K562 (cell line): ENCODE measurements at regions not wholly inside any gene's neighbourhood (a gene's known extent, or its start where the extent isn't known, plus 50 kb on each side); places are given as distances from the start of the nearest gene placed in this dataset.

Experiments used
- ATAC-seq: fragments of 200-7000 bp; cut with Tn5 transposase; 3 replicates; pipeline ENCODE4 v1.9.1; 2020; ENCODE audit warnings: moderate library complexity
- BruUV-seq: library from RNA; stranded (reverse); fragments of 400-500 nt; replicated peaks from 2 replicates; lab custom pipeline; 2021; lab: Mats Ljungman, UMichigan
- CTCF ChIA-PET: fragments of 300-600 bp; formaldehyde crosslinking; extraction: SDS; loops from one replicate; lab custom pipeline; 2021; ENCODE audit warnings: low intra/inter-chr PET ratio; lab: Yijun Ruan, JAX
- POLR2A ChIA-PET: fragments of 300-600, 350-650 bp; sonication (Branson Sonifier 250); formaldehyde crosslinking; extraction: SDS; loops from one replicate; lab custom pipeline; 2021; ENCODE audit warnings: antibody characterized with exemption, inconsistent platforms; lab: Yijun Ruan, JAX
- DNase-seq, 4 experiments: peaks; one replicate each; pipeline versions ENCODE4 v3.0.0 to v3.0.0-alpha.2; 2011 to 2018; ENCODE audit warnings: low spot score in 3 of 4, mixed read lengths in 3 of 4; ENCODE audit errors: extremely low read depth in 1 of 4
- FAIRE-seq: peaks from 2 replicates; lab custom pipeline; 2011; peaks lifted over from hg19 to GRCh38; lab: Jason Lieb, UNC
- H2AFZ ChIP-seq: 2 replicates; pipeline ENCODE4 v1.6.0; 2011; ENCODE audit warnings: low read depth, low read length, control low read depth, inconsistent platforms
- H3K27ac ChIP-seq: fragments of 200-600 bp; 3 replicates; pipeline ENCODE4 v1.8.0; 2011; ENCODE audit warnings: low read depth, mild to moderate bottlenecking, control low read depth, inconsistent platforms, low read length, moderate library complexity, mixed read lengths; ENCODE audit errors: extremely low read depth
- H3K27me3 ChIP-seq, 2 experiments: fragments of 300-600 bp in 1 of 2; 2 replicates in 1 of 2; 3 replicates in 1 of 2; pipeline versions ENCODE4 v1.6.0 to v1.8.0; 2011; ENCODE audit warnings: inconsistent platforms in 2 of 2, low read length in 2 of 2, mild to moderate bottlenecking in 1 of 2, mixed read lengths in 1 of 2, moderate library complexity in 1 of 2; ENCODE audit not compliant: control insufficient read depth in 2 of 2, insufficient read depth in 2 of 2
- H3K36me3 ChIP-seq: fragments of 300-600 bp; 3 replicates; pipeline ENCODE4 v1.8.0; 2011; ENCODE audit warnings: mild to moderate bottlenecking, low read length, inconsistent platforms; ENCODE audit not compliant: control insufficient read depth, insufficient read depth
- H3K4me1 ChIP-seq, 2 experiments: fragments of 200-600 bp in 1 of 2; replicated peaks in 1 of 2; 2 replicates in 1 of 2; 3 replicates in 1 of 2; pipeline versions ENCODE4 v1.5.1 to v1.8.0; 2011; ENCODE audit warnings: inconsistent platforms in 2 of 2, low read length in 2 of 2, mild to moderate bottlenecking in 1 of 2, mixed read lengths in 1 of 2, moderate library complexity in 1 of 2; ENCODE audit not compliant: control insufficient read depth in 2 of 2, insufficient read depth in 2 of 2
- H3K4me2 ChIP-seq: 2 replicates; pipeline ENCODE4 v1.6.1; 2011; ENCODE audit warnings: low read length, control low read depth, inconsistent platforms, mixed read lengths; ENCODE audit not compliant: insufficient read depth
- H3K4me3 ChIP-seq: fragments of 200-600 bp; sonication (generic), shearing (Covaris generic); 2 replicates; pipeline ENCODE4 v1.5.1; 2016; ENCODE audit warnings: control low read depth, inconsistent platforms
- H3K79me2 ChIP-seq: fragments of 200-600 bp; 3 replicates; pipeline ENCODE4 v1.8.0; 2011; ENCODE audit warnings: low read length, inconsistent platforms; ENCODE audit not compliant: control insufficient read depth, insufficient read depth
- H3K9ac ChIP-seq, 2 experiments: 2 replicates each; pipeline versions ENCODE4 v1.6.0 to v1.6.1; 2011; ENCODE audit warnings: low read depth in 2 of 2, low read length in 2 of 2, control low read depth in 1 of 2, inconsistent platforms in 1 of 2, mild to moderate bottlenecking in 1 of 2, mixed read lengths in 1 of 2; ENCODE audit not compliant: insufficient read depth in 1 of 2
- H3K9me1 ChIP-seq: one replicate; pipeline ENCODE4 v1.6.0; 2011; ENCODE audit warnings: inconsistent platforms, mild to moderate bottlenecking, low read length, moderate library complexity; ENCODE audit not compliant: control insufficient read depth, insufficient read depth
- H3K9me3 ChIP-seq: replicated peaks from 2 replicates; pipeline ENCODE4 v1.5.1; 2011; ENCODE audit warnings: low read depth, low read length, inconsistent platforms; ENCODE audit not compliant: control insufficient read depth, insufficient read depth
- H4K20me1 ChIP-seq: replicated peaks from 2 replicates; pipeline ENCODE4 v1.6.1; 2011; ENCODE audit warnings: low read length, inconsistent platforms, mixed read lengths; ENCODE audit not compliant: control insufficient read depth, insufficient read depth
- ETS1 ChIP-seq: conservative IDR thresholded peaks from 2 replicates; pipeline ENCODE4 v1.6.1; 2011; ENCODE audit warnings: low read depth, mild to moderate bottlenecking, low read length; ENCODE audit not compliant: control insufficient read depth
- ETV5 ChIP-seq: sonication (generic); formaldehyde crosslinking; IDR thresholded peaks from 2 replicates; pipeline ENCODE4 v1.4.0; 2020; ENCODE audit warnings: low read depth, mild to moderate bottlenecking, missing genetic modification reagents
- HES1 ChIP-seq: fragments of 450-650 bp; IDR thresholded peaks from 2 replicates; pipeline ENCODE4 v1.6.1; 2016; ENCODE audit warnings: low read depth, mild to moderate bottlenecking, moderate library complexity
- LEF1 ChIP-seq: fragments of 450-650 bp; IDR thresholded peaks from 2 replicates; pipeline ENCODE4 v1.6.1; 2016; ENCODE audit warnings: mild to moderate bottlenecking
- MEIS2 ChIP-seq: fragments of 450-650 bp; IDR thresholded peaks from 2 replicates; pipeline ENCODE4 v1.6.1; 2014; ENCODE audit warnings: mild to moderate bottlenecking; ENCODE audit not compliant: partially characterized antibody
- NFYB ChIP-seq: IDR thresholded peaks from 2 replicates; pipeline ENCODE4 v1.6.1; 2011; ENCODE audit warnings: mild to moderate bottlenecking, moderate library complexity; ENCODE audit not compliant: insufficient read length; ENCODE audit errors: extremely low read depth
- POLR2G ChIP-seq: fragments of 200-400 bp; formaldehyde crosslinking; IDR thresholded peaks from 2 replicates; pipeline ENCODE4 v1.6.1; 2017; ENCODE audit warnings: low read depth, mild to moderate bottlenecking, antibody characterized with exemption, low read length, moderate library complexity
- RBBP5 ChIP-seq: fragments of 200-600 bp; sonication (generic); IDR thresholded peaks from 2 replicates; pipeline ENCODE4 v1.6.1; 2012; ENCODE audit warnings: borderline replicate concordance, mild to moderate bottlenecking, low read length, control low read depth, inconsistent platforms; ENCODE audit not compliant: insufficient read depth, poor library complexity, severe bottlenecking
- RCOR1 ChIP-seq, 2 experiments: IDR thresholded peaks; 2 replicates each; pipeline ENCODE4 v1.6.1; 2012; ENCODE audit warnings: low read depth in 2 of 2, low read length in 2 of 2, borderline replicate concordance in 1 of 2, improper control_type of control experiment in 1 of 2
- TCF7L2 ChIP-seq: fragments of 150-350 bp; IDR thresholded peaks from 2 replicates; pipeline ENCODE4 v1.6.1; 2016; ENCODE audit warnings: low read depth, mild to moderate bottlenecking, low read length, moderate library complexity
- XRCC4 ChIP-seq: IDR thresholded peaks from one replicate; pipeline ENCODE4 v1.6.1; 2011; ENCODE audit not compliant: insufficient read depth, insufficient read length; ENCODE audit errors: extremely low read depth
- ZNF224 ChIP-seq: sonication (generic); formaldehyde crosslinking; IDR thresholded peaks from 2 replicates; pipeline ENCODE4 v1.8.0; 2022; ENCODE audit warnings: mild to moderate bottlenecking, missing genetic modification reagents
- ZNF584 ChIP-seq: fragments of 200-800 bp; sonication (Bioruptor generic); IDR thresholded peaks from 2 replicates; pipeline ENCODE4 v1.6.1; 2016; ENCODE audit warnings: low read depth, mild to moderate bottlenecking, missing genetic modification characterization, missing compliant biosample characterization
- WGBS: fragments of 100-300 bp; shearing (Covaris generic); methylation state at CpG from one replicate; pipeline ENCODE4 v1.1.6; 2016; ENCODE audit warnings: low coverage, mixed read lengths; ENCODE audit not compliant: insufficient coverage; ENCODE audit errors: missing lambda C conversion rate; 5-methylcytosine and 5-hydroxymethylcytosine counted together
- in situ Hi-C: fragments of 300-500 bp; cut with MboI; formaldehyde crosslinking; loops from 4 replicates; pipeline ENCODE4 v1.15.0; 2018; ENCODE audit warnings: inconsistent platforms, mixed read lengths
- intact Hi-C: fragments of 100-400 bp; cut with micrococcal nuclease; formaldehyde crosslinking; loops from 2 replicates; pipeline ENCODE4 v1.14.2; 2022
- TF ChIP-seq, protein P1 (sequence below): sonication (generic); formaldehyde crosslinking; IDR thresholded peaks from 2 replicates; pipeline ENCODE4 v1.8.1; 2023; ENCODE audit warnings: mild to moderate bottlenecking, missing genetic modification reagents

- H3K4me1 ChIP-seq, result no peaks in the 10 kb centered on the region
- TF ChIP-seq ZNF584 (CRISPR knock-in tag) (no peak), MEIS2 (no peak), ZNF224 (CRISPR knock-in tag) (no peak), RBBP5 (no peak)
- TF ChIP-seq, protein P1, sequence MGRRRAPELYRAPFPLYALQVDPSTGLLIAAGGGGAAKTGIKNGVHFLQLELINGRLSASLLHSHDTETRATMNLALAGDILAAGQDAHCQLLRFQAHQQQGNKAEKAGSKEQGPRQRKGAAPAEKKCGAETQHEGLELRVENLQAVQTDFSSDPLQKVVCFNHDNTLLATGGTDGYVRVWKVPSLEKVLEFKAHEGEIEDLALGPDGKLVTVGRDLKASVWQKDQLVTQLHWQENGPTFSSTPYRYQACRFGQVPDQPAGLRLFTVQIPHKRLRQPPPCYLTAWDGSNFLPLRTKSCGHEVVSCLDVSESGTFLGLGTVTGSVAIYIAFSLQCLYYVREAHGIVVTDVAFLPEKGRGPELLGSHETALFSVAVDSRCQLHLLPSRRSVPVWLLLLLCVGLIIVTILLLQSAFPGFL (CRISPR knock-in tag), result no peak
- no TSS peak for BruUV-seq
These were observed 934.9 kb downstream of the SLITRK6 start for GRCh38 chr13:84864341-84864740.

GRCh38 chr13:84847107-84847506 lies 952.1 kb downstream of the SLITRK6 start:
- Histone ChIP-seq H3K79me2 (no peaks in the 10 kb centered on the region), H3K4me1 (no peaks in the 10 kb centered on the region), H3K27me3 (no peaks in the 10 kb centered on the region), H2AFZ (no peak overlapping the region), H4K20me1 (no peaks in the 10 kb centered on the region), H3K4me3 (no peak overlapping the region), H3K36me3 (no peaks in the 10 kb centered on the region), H3K4me2 (no peak overlapping the region), H3K9me3 (no peaks in the 10 kb centered on the region), H3K9me1 (no peaks in the 10 kb centered on the region), H3K9ac (no peak overlapping the region), H3K27ac (no peak overlapping the region)
- DNase-seq, result no peak
- in situ Hi-C loops (no loop called here), intact Hi-C loops (no loop called here)
- no TSS peak for BruUV-seq
- FAIRE-seq, result no peak
- ChIA-PET CTCF (no interaction called here), POLR2A (no interaction called here)
- 0% methylated on average over 1 of the region's 1 CpG for WGBS
- no peak for ATAC-seq
- TF ChIP-seq NFYB (no peak), ETS1 (no peak), LEF1 (no peak), HES1 (no peak), RCOR1 (IDR thresholded peaks at IDR 0.05; ENCODE audit: borderline replicate concordance in 1 of 2, low read depth in 2 of 2, low read length in 2 of 2) (no peak), POLR2G (no peak), ETV5 (CRISPR knock-in tag) (no peak), TCF7L2 (no peak), XRCC4 (no peak)

More at GRCh38 chr13:84864341-84864740, 934.9 kb downstream of the SLITRK6 start:
- intact Hi-C loops, result no loop called here
- Histone ChIP-seq H3K9me1 (no peaks in the 10 kb centered on the region), H4K20me1 (no peaks in the 10 kb centered on the region), H3K27me3 (no peaks in the 10 kb centered on the region), H2AFZ (no peak overlapping the region), H3K36me3 (no peaks in the 10 kb centered on the region), H3K79me2 (no peaks in the 10 kb centered on the region), H3K27ac (no peak overlapping the region), H3K9ac (no peak overlapping the region), H3K4me2 (no peak overlapping the region), H3K9me3 (no peaks in the 10 kb centered on the region), H3K4me3 (no peak overlapping the region)
- ChIA-PET CTCF (no interaction called here), POLR2A (no interaction called here)
- WGBS, result 0% methylated on average over 2 of the region's 2 CpGs
- FAIRE-seq (no peak), DNase-seq (no peak), ATAC-seq (no peak)
- in situ Hi-C loops, result no loop called here
